PC-3 (cell line): ENCODE measurements at regions not wholly inside any gene's neighbourhood (a gene's known extent, or its start where the extent isn't known, plus 50 kb on each side); places are given as distances from the start of the nearest gene placed in this dataset.

Experiments
- CTCF ChIP-seq: fragments of 300-600 bp; sonication (generic); conservative IDR thresholded peaks from 2 replicates; pipeline ENCODE4 v1.5.1; 2017; ENCODE audit warnings: antibody characterized with exemption, low read depth, mild to moderate bottlenecking, low read length
- EZH2 ChIP-seq: fragments of 300-600 bp; sonication (generic); IDR thresholded peaks from one replicate; pipeline ENCODE4 v1.6.1; 2017; ENCODE audit warnings: antibody characterized with exemption, mild to moderate bottlenecking, low read length; ENCODE audit not compliant: unreplicated experiment
- EZH2phosphoT487 ChIP-seq: fragments of 300-600 bp; sonication (generic); IDR thresholded peaks from 2 replicates; pipeline ENCODE4 v1.6.1; 2018; ENCODE audit warnings: mild to moderate bottlenecking, antibody characterized with exemption, low read length, borderline replicate concordance

DNA sequence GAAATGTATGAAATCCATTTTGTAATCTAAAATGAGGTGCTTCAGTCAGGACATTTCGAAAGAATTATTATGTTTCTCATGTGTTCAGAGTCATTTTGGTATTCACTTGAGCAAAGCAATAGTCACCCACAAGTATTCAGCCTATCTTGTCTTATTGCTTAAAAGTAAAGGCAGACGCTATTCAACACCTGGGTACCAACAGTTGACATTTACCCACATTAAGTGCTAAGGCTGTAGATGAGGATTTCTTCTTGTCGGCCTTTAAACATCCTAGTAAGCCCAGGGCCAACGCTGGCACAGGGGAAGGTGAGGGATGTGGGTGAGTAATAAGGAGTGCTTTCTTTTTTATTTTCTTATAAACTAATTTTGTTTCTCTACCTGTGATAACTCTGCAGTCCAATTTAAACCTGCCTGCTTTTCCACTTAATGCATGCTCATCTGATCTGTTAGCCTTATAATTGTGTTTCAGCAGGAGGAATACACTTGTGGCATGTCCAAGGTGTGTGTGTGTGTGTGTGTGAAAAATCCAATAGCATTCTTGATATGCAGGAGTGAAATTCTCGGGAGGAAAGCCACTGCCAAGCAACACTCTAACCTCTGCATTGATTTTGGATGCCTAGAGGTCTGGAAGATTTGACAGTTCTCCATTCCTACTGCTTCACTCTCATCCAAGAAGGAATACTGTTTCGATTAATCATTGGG, 252.0 kb downstream of the SOX4 start:
- TF ChIP-seq CTCF (no peak), EZH2 (no peak), EZH2phosphoT487 (no peak)
